ENCODE measurements at regions not wholly inside any gene's neighbourhood (a gene's known extent, or its start where the extent isn't known, plus 50 kb on each side); places are given as distances from the start of the nearest gene placed in this dataset.
"Not testable (repeated sequence)": the region's sequence is repeated elsewhere in the genome, so short reads cannot be mapped to it uniquely, and the experiment has no call there.

GRCh38 chr9:16291921-16292320 is 578.5 kb downstream of the BNC2 start:
- no TSS peak for BruUV-seq (replicated peaks)
- Mint-ChIP-seq H3K27ac (ENCODE audit: low read depth, unreplicated experiment) (no peak overlapping the region), H3K4me1 (ENCODE audit: insufficient read depth, unreplicated experiment) (no peaks in the 10 kb centered on the region), H3K36me3 (ENCODE audit: insufficient read depth, unreplicated experiment) (no peaks in the 10 kb centered on the region), H3K27me3 (ENCODE audit: insufficient read depth, unreplicated experiment) (no peaks in the 10 kb centered on the region), H3K4me3 (ENCODE audit: unreplicated experiment) (no peak overlapping the region), H3K9me3 (ENCODE audit: unreplicated experiment) (no peaks in the 10 kb centered on the region)
- DNase-seq (ENCODE audit: unreplicated experiment), result no peak
- POLR2A ChIA-PET, result no interaction called here
- no peak for TF ChIP-seq CTCF (IDR thresholded peaks at IDR 0.05; ENCODE audit: unreplicated experiment)
- intact Hi-C loops (cut with micrococcal nuclease), result no loop called here
- CTCF ChIA-PET, result no interaction called here

- H3K4me1 Mint-ChIP-seq (ENCODE audit: insufficient read depth, unreplicated experiment), result no peaks in the 10 kb centered on the region
- no peaks in the 10 kb centered on the region for H3K9me3 Mint-ChIP-seq (ENCODE audit: unreplicated experiment)
- no peaks in the 10 kb centered on the region for H3K36me3 Mint-ChIP-seq (ENCODE audit: insufficient read depth, unreplicated experiment)
- no peak for DNase-seq (ENCODE audit: unreplicated experiment)
- ChIA-PET POLR2A (no interaction called here), CTCF (no interaction called here)
- H3K4me3 Mint-ChIP-seq (ENCODE audit: unreplicated experiment), result no peak overlapping the region
- no peaks in the 10 kb centered on the region for H3K27me3 Mint-ChIP-seq (ENCODE audit: insufficient read depth, unreplicated experiment)
- intact Hi-C loops (cut with micrococcal nuclease), result no loop called here
- no peak for TF ChIP-seq CTCF (IDR thresholded peaks at IDR 0.05; ENCODE audit: unreplicated experiment)
- BruUV-seq (replicated peaks), result no TSS peak
- H3K27ac Mint-ChIP-seq (ENCODE audit: low read depth, unreplicated experiment), result no peak overlapping the region
Observed at GRCh38 chr9:16293610-16294009, 576.9 kb downstream of the BNC2 start.

GRCh38 chr9:16294133-16294770 is 576.2 kb downstream of the BNC2 start:
- POLR2A ChIA-PET, result no interaction called here
- Mint-ChIP-seq H3K27me3 (ENCODE audit: insufficient read depth, unreplicated experiment) (no peaks in the 10 kb centered on the region), H3K27ac (ENCODE audit: low read depth, unreplicated experiment) (no peak overlapping the region), H3K4me1 (ENCODE audit: insufficient read depth, unreplicated experiment) (no peaks in the 10 kb centered on the region), H3K9me3 (ENCODE audit: unreplicated experiment) (no peaks in the 10 kb centered on the region), H3K36me3 (ENCODE audit: insufficient read depth, unreplicated experiment) (no peaks in the 10 kb centered on the region), H3K4me3 (ENCODE audit: unreplicated experiment) (no peak overlapping the region)
- intact Hi-C loops (cut with micrococcal nuclease), result no loop called here
- TF ChIP-seq CTCF (IDR thresholded peaks at IDR 0.05; ENCODE audit: unreplicated experiment), result no peak
- no TSS peak for BruUV-seq (replicated peaks)
- CTCF ChIA-PET, result interaction anchor here (0.7 kb wide), 1 partner anchor 528 kb away, joined by 3 read pairs; no protein-coding TSS in a partner anchor
- no peak for DNase-seq (ENCODE audit: unreplicated experiment)

- not testable (repeated sequence) for H3K36me3 Mint-ChIP-seq (ENCODE audit: insufficient read depth, unreplicated experiment)
Observed at GRCh38 chr9:16294940-16295339, 575.5 kb downstream of the BNC2 start.

GRCh38 chr9:16299368-16299767 is 571.1 kb downstream of the BNC2 start:
- H3K4me3 Mint-ChIP-seq (ENCODE audit: unreplicated experiment); CTCF ChIA-PET; H3K27ac Mint-ChIP-seq (ENCODE audit: low read depth, unreplicated experiment); BruUV-seq (replicated peaks); POLR2A ChIA-PET; H3K36me3 Mint-ChIP-seq (ENCODE audit: insufficient read depth, unreplicated experiment); H3K4me1 Mint-ChIP-seq (ENCODE audit: insufficient read depth, unreplicated experiment); H3K9me3 Mint-ChIP-seq (ENCODE audit: unreplicated experiment); DNase-seq (ENCODE audit: unreplicated experiment); H3K27me3 Mint-ChIP-seq (ENCODE audit: insufficient read depth, unreplicated experiment); intact Hi-C loops (cut with micrococcal nuclease): not testable (repeated sequence)

More at GRCh38 chr9:16294940-16295339, 575.5 kb downstream of the BNC2 start:
- POLR2A ChIA-PET; H3K9me3 Mint-ChIP-seq (ENCODE audit: unreplicated experiment); H3K27ac Mint-ChIP-seq (ENCODE audit: low read depth, unreplicated experiment); H3K4me1 Mint-ChIP-seq (ENCODE audit: insufficient read depth, unreplicated experiment); CTCF ChIA-PET; intact Hi-C loops (cut with micrococcal nuclease); H3K27me3 Mint-ChIP-seq (ENCODE audit: insufficient read depth, unreplicated experiment); DNase-seq (ENCODE audit: unreplicated experiment); BruUV-seq (replicated peaks); H3K4me3 Mint-ChIP-seq (ENCODE audit: unreplicated experiment): not testable (repeated sequence)
